GM19025 (cell line): ENCODE measurements at regions not wholly inside any gene's neighbourhood (a gene's known extent, or its start where the extent isn't known, plus 50 kb on each side); places are given as distances from the start of the nearest gene placed in this dataset.

Experiments
- ATAC-seq: cut with Tn5 transposase; IDR thresholded peaks from one replicate; pipeline ENCODE4 v1.9.1; 2021; ENCODE audit warnings: mild to moderate bottlenecking, low read depth, moderate library complexity; ENCODE audit not compliant: unreplicated experiment

- ATAC-seq = no peak
These were observed 452.2 kb downstream of the KCNJ2 start for GRCh38 chr17:70621566-70621965.

- no peak for ATAC-seq
These were observed 453.3 kb downstream of the KCNJ2 start for GRCh38 chr17:70622368-70623260.

GRCh38 chr17:70624211-70624610 is 454.9 kb downstream of the KCNJ2 start:
- no peak for ATAC-seq

GRCh38 chr17:70629902-70630301 is 460.6 kb downstream of the KCNJ2 start:
- ATAC-seq = no peak

DNA sequence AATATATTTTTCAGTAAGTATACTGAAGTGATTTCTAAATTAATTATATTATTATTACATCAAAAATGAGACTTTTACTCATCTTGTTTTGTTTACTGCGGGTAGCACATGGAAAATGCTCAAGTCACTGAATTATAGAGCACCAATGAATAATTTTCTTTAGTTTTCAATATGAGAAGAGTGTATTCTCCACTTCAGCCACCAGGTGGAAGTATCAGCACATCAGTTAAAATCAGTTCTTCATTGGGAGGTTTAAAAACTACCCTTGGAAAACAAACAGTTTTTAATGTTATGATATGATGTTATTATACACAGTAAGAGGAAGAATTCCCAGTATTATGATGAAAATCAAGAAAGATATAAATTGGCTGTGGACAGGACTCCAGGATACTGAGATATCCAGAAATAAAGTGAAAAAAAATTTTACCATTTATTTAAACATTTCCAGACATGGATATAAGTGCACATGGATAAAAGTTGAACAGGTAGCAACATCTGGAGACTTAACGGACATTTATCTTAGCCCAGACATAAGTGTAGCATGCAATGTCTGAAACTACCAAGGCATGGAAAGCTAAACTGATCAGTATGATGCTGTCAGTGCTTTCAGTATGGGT is 467.3 kb downstream of the KCNJ2 start:
- ATAC-seq = no peak

DNA sequence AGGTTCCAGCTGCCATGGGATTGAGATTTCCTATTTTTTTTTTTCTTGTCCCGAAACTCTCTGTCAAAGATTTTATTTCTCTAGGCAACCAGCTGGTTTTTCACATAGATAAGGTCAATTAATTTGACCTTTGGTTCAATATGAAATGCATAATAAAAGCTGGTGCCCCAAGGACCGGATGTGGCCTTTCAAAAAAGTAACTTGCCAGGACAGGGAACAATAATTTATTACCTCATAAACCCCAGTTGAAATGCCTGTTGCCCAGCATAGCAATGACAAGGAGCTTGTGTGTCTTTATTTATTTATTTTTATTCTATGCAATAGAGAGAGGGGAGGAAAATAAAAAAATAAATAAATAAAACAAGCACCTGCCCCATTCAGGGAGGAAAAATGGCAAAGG is 472.7 kb downstream of the KCNJ2 start:
- ATAC-seq = no peak

GRCh38 chr17:70644096-70644495 is 474.8 kb downstream of the KCNJ2 start:
- ATAC-seq = no peak

- ATAC-seq = no peak
These were observed 477.3 kb downstream of the KCNJ2 start for GRCh38 chr17:70646673-70647072.

- no peak for ATAC-seq
These were observed 478.8 kb downstream of the KCNJ2 start for GRCh38 chr17:70648166-70648565.

GRCh38 chr17:70653850-70654249 is 484.5 kb downstream of the KCNJ2 start:
- ATAC-seq = no peak

- ATAC-seq = no peak
These were observed 485.4 kb downstream of the KCNJ2 start for GRCh38 chr17:70654706-70655105.

DNA sequence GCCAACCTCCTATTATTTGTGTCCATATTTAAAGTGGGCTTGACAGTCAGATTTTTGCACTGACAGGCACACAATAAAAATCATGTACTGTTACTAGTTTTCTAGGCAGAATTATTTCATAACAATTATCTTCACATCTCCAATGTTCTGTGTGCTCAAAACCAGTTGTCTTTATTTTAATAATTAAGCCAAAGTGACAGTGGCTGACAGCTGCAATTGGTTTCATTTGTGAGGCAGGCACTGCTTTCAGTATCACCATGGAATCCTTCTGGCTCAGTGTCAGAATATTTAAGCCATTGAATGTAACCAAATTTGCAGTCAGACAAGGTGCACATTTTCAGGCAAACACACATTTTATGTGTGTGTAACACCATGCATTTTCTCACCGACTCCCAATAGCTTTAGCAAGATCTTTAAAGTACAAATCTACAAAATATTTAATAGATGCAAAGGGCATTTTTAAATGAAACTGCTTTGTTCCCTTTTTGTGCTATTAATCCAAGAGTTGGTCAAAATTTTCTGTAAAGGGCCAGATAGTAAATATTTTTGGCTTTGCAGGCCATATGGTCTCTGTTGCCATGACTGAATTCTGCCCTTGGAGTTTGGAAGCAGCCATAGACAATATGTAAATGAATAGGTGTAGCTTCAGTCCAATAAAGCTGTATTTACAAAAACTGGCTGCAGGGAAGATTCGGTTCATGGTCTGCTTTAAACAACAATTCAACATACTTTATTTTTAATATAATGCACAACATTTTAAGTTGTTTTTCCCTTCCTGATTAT is 486.0 kb downstream of the KCNJ2 start:
- ATAC-seq = no peak

GRCh38 chr17:70658317-70658716 is 489.0 kb downstream of the KCNJ2 start:
- no peak for ATAC-seq

- no peak for ATAC-seq
These were observed 489.5 kb downstream of the KCNJ2 start for GRCh38 chr17:70658840-70659239.

DNA sequence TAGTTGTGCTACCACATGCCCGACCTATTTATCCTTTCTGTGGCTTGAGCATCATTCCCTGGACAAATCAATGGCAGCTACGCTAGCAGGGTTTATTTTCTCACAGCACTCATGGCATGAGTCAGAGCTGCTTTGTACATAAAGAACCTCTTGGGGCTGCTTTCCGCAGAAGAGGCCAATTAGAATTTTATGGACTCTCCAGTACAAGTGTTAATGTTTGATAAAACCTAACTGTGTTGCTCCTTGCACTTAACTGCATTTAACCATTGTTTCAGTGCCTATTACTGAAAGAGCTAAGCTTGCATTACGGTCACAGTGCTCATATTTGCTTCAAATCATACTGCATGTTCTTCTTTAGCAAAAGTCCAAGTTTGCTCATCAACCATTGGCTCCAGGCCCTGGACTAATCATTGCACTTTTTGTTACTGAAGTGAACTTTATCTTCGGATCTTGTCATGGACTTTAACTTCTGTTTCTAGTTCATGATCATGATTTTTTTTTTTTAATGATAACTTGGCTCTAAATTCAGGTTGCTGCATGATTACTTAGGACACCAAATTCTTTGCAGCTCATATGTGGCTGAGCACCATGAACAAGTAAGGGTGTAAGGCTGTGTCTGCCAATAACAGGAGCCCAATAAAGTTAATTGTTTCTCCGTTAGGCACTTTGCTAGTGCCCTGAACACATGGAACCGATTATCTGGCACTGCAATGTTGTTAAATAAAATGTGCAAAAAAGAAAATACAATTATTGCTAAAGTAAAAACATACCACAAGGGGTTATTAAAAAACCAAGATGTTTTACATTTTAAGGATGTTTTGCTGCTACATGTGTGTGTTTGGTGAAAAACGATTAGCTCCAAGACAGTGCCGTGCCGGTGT is 492.2 kb downstream of the KCNJ2 start:
- ATAC-seq = no peak

- no peak for ATAC-seq
These were observed 499.1 kb downstream of the KCNJ2 start for GRCh38 chr17:70668276-70668937.

DNA sequence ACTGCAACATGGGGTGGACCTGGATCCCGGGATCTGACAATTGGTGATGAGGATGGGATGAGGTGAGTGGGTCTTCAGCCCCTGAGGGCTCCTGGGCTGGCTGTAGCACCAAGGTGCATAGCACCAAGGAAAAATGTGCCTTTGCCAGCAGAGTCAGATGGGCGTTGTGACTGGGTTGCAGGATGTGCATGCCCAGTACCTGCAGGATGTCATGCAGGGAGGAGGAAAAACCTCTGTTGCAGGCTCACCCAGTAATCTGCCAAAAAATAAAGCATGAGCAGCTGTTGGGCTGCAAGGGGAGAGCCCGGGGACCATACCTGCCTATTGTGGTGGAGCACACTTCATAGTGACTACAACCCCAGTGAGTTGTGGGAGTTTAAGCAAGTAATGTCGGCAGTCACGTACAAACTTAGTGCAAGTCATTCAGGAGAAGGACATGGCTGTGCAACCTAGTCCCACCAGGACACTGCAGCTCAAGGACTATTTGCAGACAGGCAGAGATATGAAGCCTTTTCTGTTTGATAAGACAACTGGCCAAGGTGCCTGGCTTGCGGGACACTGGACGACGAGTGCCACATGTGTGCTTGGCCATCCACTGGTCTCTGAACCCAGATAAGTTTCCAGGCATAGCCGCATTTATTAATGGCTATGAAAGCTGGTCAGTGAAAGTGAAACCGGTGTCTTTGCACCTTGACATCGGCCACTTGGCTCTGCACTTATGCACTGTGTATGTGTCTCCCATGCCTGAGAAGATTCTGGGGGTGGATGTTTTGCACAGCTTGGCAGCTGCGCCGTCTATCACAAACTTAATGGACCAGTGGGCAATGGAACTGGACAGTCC is 499.8 kb downstream of the KCNJ2 start:
- no peak for ATAC-seq

GRCh38 chr17:70674061-70674460 is 504.7 kb downstream of the KCNJ2 start:
- no peak for ATAC-seq

DNA sequence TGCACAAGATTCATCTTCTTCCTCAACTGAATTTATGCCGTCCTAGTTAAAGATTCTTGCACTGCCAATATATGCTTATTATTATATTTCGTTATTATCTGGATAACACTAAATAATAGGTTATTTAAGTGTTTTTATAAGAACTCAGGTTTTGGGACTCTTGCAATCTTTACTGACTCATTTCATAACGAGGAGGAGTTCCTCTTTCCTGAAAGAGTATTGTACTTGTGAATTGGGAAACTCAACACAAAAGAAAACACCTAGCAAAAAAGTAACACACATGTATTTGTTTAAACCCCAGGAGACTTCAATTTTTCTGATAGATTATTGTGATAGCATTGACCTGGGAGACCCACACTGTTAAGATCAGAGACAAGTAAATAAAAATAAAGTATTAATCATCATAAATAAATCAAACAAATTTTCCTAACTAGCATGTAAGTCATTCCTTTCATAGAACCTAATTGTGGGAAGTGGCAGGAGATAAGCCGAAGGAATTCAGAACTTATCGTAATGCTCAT is 505.8 kb downstream of the KCNJ2 start:
- no peak for ATAC-seq
